CD4-positive, alpha-beta T cell (primary cell): ENCODE measurements at regions not wholly inside any gene's neighbourhood (a gene's known extent, or its start where the extent isn't known, plus 50 kb on each side); places are given as distances from the start of the nearest gene placed in this dataset.

Source experiments
- ATAC-seq: fragments of 200-7000 bp; cut with Tn5 transposase; one replicate; pipeline ENCODE4 v1.10.0; 2022; ENCODE audit warnings: mild to moderate bottlenecking; ENCODE audit not compliant: poor library complexity
- CTCF ChIA-PET: fragments of 350-600 bp; sonication (Branson Sonifier 250); formaldehyde crosslinking; loops from one replicate; lab custom pipeline; 2021; ENCODE audit warnings: antibody characterized with exemption, inconsistent platforms; lab: Charles Lee
- POLR2A ChIA-PET: fragments of 350-600 bp; sonication (Branson Sonifier 250); formaldehyde crosslinking; loops from one replicate; lab custom pipeline; 2021; ENCODE audit warnings: antibody characterized with exemption, inconsistent platforms; lab: Charles Lee
- DNase-seq, 14 experiments: peaks; one replicate each; pipeline ENCODE4 v3.0.0-alpha.2; 2013 to 2020; ENCODE audit warnings: mixed read lengths in 2 of 14
- H3K27ac ChIP-seq, 2 donors: one replicate each; pipeline versions ENCODE4 v1.5.1 to v1.7.0; 2013; ENCODE audit warnings: low read length in 2 of 2, low read depth in 1 of 2, mild to moderate bottlenecking in 1 of 2
- H3K27me3 ChIP-seq, 2 experiments: 1 replicate in 1 of 2; 2 replicates in 1 of 2; pipeline versions ENCODE4 v1.6.1 to v1.7.0; 2013; ENCODE audit warnings: low read length in 2 of 2, control low read depth in 1 of 2, mild to moderate bottlenecking in 1 of 2, moderate library complexity in 1 of 2; ENCODE audit not compliant: insufficient read depth in 2 of 2, control insufficient read depth in 1 of 2
- H3K36me3 ChIP-seq: one replicate; pipeline ENCODE4 v1.6.1; 2013; ENCODE audit warnings: low read length, control low read depth; ENCODE audit not compliant: insufficient read depth
- H3K4me1 ChIP-seq: one replicate; pipeline ENCODE4 v1.6.1; 2013; ENCODE audit warnings: low read length, control low read depth; ENCODE audit not compliant: insufficient read depth
- H3K4me3 ChIP-seq: one replicate; pipeline ENCODE4 v1.5.1; 2013; ENCODE audit warnings: mild to moderate bottlenecking, low read length, moderate library complexity
- H3K9me3 ChIP-seq, 2 experiments: 1 replicate in 1 of 2; 2 replicates in 1 of 2; pipeline versions ENCODE4 v1.6.1 to v1.7.0; 2013; ENCODE audit warnings: low read length in 2 of 2, mild to moderate bottlenecking in 2 of 2, control low read depth in 1 of 2, moderate library complexity in 1 of 2; ENCODE audit not compliant: control insufficient read depth in 1 of 2, insufficient read depth in 1 of 2
- H3K27ac Mint-ChIP-seq: one replicate; pipeline ENCODE4 v1.8.0; 2020; ENCODE audit warnings: mixed read lengths
- H3K27me3 Mint-ChIP-seq: one replicate; pipeline ENCODE4 v1.8.0; 2021; ENCODE audit warnings: mixed read lengths
- H3K36me3 Mint-ChIP-seq: one replicate; pipeline ENCODE4 v1.8.0; 2021; ENCODE audit warnings: low read depth, mixed read lengths
- H3K4me1 Mint-ChIP-seq: one replicate; pipeline ENCODE4 v1.8.0; 2021; ENCODE audit warnings: low read depth, mixed read lengths
- H3K4me3 Mint-ChIP-seq: one replicate; pipeline ENCODE4 v1.8.0; 2020; ENCODE audit warnings: mild to moderate bottlenecking, mixed read lengths
- H3K9me3 Mint-ChIP-seq: one replicate; pipeline ENCODE4 v1.8.0; 2020; ENCODE audit warnings: mixed read lengths
- intact Hi-C, 2 experiments: fragments of 100-400 bp; cut with DNase I in 1 of 2; cut with micrococcal nuclease in 1 of 2; formaldehyde crosslinking; loops; one replicate each; pipeline versions ENCODE4 v1.15.1 to v1.9.0; 2023 to 2025; cut with DNase I, micrococcal nuclease
- TF ChIP-seq, protein P1 (sequence below): fragments of 200-600 bp; IDR thresholded peaks from one replicate; pipeline ENCODE4 v1.8.0; 2022; ENCODE audit warnings: antibody characterized with exemption, mild to moderate bottlenecking

DNA sequence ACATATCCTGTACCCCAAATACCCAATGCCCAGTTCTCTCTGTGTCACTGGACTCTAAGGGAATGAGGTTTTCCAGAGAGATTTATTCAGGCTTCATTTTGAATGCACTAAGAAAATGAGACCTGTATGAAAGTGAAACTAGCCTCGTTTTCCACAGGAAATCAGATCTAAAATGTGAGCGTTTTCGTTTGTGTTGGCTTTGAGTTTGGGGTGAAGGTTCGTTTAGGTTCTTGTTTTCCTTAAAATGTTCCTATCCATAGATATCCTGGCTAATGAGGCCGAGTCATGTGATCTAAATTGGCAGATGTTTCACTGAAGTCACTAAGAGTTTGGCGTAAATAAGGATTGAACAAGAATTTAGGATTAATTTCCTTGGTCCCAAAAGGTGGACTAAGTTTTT is 90.9 kb upstream of the BMPER start:
- POLR2A ChIA-PET: no interaction called here
- Mint-ChIP-seq H3K9me3 (no peaks in the 10 kb centered on the region), H3K4me3 (no peak overlapping the region), H3K27ac (no peak overlapping the region), H3K36me3 (no peaks in the 10 kb centered on the region), H3K4me1 (no peaks in the 10 kb centered on the region), H3K27me3 (no peaks in the 10 kb centered on the region)
- intact Hi-C loops: no loop called here
- Histone ChIP-seq H3K27ac (no peak overlapping the region), H3K36me3 (no peaks in the 10 kb centered on the region), H3K4me1 (no peaks in the 10 kb centered on the region), H3K27me3 (no peaks in the 10 kb centered on the region), H3K9me3 (no peaks in the 10 kb centered on the region), H3K4me3 (no peak overlapping the region)
- DNase-seq: no peak
- TF ChIP-seq, protein P1, sequence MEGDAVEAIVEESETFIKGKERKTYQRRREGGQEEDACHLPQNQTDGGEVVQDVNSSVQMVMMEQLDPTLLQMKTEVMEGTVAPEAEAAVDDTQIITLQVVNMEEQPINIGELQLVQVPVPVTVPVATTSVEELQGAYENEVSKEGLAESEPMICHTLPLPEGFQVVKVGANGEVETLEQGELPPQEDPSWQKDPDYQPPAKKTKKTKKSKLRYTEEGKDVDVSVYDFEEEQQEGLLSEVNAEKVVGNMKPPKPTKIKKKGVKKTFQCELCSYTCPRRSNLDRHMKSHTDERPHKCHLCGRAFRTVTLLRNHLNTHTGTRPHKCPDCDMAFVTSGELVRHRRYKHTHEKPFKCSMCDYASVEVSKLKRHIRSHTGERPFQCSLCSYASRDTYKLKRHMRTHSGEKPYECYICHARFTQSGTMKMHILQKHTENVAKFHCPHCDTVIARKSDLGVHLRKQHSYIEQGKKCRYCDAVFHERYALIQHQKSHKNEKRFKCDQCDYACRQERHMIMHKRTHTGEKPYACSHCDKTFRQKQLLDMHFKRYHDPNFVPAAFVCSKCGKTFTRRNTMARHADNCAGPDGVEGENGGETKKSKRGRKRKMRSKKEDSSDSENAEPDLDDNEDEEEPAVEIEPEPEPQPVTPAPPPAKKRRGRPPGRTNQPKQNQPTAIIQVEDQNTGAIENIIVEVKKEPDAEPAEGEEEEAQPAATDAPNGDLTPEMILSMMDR: no peak
- ATAC-seq: no peak
- CTCF ChIA-PET: no interaction called here

DNA sequence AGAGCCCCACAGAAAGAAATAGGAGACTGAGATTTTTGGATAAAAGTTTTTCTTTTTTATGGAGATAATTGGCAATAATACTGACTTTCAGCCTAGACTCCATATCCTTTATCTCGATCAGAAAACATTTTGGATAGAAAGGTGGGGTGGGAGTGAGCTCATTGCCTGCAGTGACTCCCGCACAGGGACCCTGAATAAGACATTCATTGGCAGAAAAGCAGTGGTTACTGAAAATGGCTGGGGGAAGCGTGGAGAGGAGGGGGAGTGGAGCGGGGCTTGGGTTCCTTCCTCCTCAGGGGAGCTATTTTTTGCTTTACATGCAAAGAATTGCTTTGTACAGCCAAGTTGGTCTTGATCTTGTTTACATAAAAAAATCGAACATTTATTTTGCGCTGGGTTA is 90.4 kb upstream of the BMPER start:
- Mint-ChIP-seq H3K27ac (no peak overlapping the region), H3K4me3 (no peak overlapping the region), H3K9me3 (peaks cover 4% of the 10 kb centered on the region), H3K4me1 (no peaks in the 10 kb centered on the region), H3K36me3 (peaks cover 2% of the 10 kb centered on the region), H3K27me3 (no peaks in the 10 kb centered on the region)
- H3K9me3 ChIP-seq: no peaks in the 10 kb centered on the region
- TF ChIP-seq, protein P1: no peak
- H3K27me3 ChIP-seq: no peaks in the 10 kb centered on the region
- no peak overlapping the region for H3K27ac ChIP-seq
- intact Hi-C loops: no loop called here
- H3K4me3 ChIP-seq: no peak overlapping the region
- H3K36me3 ChIP-seq: no peaks in the 10 kb centered on the region
- no peak for DNase-seq
- H3K4me1 ChIP-seq: no peaks in the 10 kb centered on the region
- ChIA-PET POLR2A (no interaction called here), CTCF (no interaction called here)
- no peak for ATAC-seq

DNA sequence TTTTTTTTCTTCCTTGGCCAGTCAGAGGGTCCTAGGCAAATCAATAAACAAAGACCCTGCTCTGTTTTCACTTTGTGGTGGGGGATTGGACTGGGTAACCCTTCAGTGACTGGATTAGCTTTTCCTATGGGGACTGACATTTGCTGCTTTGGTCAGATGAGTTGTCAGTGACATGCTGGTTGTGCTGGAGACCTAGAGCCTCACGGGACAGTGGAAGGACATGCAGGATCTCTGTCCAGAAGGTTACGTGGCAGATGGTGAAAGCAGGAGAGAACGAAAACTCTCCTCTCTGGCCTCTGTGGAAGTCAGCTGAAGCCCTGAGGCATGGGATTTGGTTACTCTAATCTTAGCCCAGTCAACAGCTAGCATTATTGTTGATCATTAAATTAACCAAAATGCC is 90.0 kb upstream of the BMPER start:
- peaks cover 6% of the 10 kb centered on the region for H3K9me3 Mint-ChIP-seq
- intact Hi-C loops: no loop called here
- DNase-seq (no peak), ATAC-seq (no peak)
- TF ChIP-seq, protein P1: no peak
- ChIA-PET POLR2A (no interaction called here), CTCF (no interaction called here)
- peaks cover 4% of the 10 kb centered on the region for H3K36me3 Mint-ChIP-seq
- H3K9me3 ChIP-seq: no peaks in the 10 kb centered on the region
- H3K4me3 Mint-ChIP-seq: no peak overlapping the region
- no peak overlapping the region for H3K27ac Mint-ChIP-seq
- H3K4me1 Mint-ChIP-seq: no peaks in the 10 kb centered on the region
- H3K4me1 ChIP-seq: no peaks in the 10 kb centered on the region
- H3K27me3 ChIP-seq: no peaks in the 10 kb centered on the region
- H3K27me3 Mint-ChIP-seq: no peaks in the 10 kb centered on the region
- H3K4me3 ChIP-seq: no peak overlapping the region
- no peaks in the 10 kb centered on the region for H3K36me3 ChIP-seq
- no peak overlapping the region for H3K27ac ChIP-seq
